SK-N-SH (cell line): ENCODE measurements at regions not wholly inside any gene's neighbourhood (a gene's known extent, or its start where the extent isn't known, plus 50 kb on each side); places are given as distances from the start of the nearest gene placed in this dataset.

ENCODE experiments used
- EP300 ChIP-seq, 2 experiments: IDR thresholded peaks; 2 replicates each; pipeline versions ENCODE4 v1.4.0 to v1.6.1; 2012; ENCODE audit warnings: borderline replicate concordance in 1 of 2, low read depth in 1 of 2, low read length in 1 of 2
- MXI1 ChIP-seq: IDR thresholded peaks from 2 replicates; pipeline ENCODE4 v1.6.1; 2012; ENCODE audit warnings: mild to moderate bottlenecking, low read depth, low read length, improper control_type of control experiment
- PBX3 ChIP-seq: IDR thresholded peaks from 2 replicates; pipeline ENCODE4; 2012
- TCF12 ChIP-seq: IDR thresholded peaks from 2 replicates; pipeline ENCODE4 v1.4.0; 2012
- TF ChIP-seq, protein P1 (sequence below): fragments of 200-600 bp; sonication (generic); IDR thresholded peaks from 2 replicates; pipeline ENCODE4 v1.6.1; 2017; ENCODE audit warnings: antibody characterized with exemption, mild to moderate bottlenecking, moderate library complexity
- TF ChIP-seq, protein P2 (sequence below): IDR thresholded peaks from 2 replicates; pipeline ENCODE4 v1.4.0; 2012; ENCODE audit warnings: low read depth

DNA sequence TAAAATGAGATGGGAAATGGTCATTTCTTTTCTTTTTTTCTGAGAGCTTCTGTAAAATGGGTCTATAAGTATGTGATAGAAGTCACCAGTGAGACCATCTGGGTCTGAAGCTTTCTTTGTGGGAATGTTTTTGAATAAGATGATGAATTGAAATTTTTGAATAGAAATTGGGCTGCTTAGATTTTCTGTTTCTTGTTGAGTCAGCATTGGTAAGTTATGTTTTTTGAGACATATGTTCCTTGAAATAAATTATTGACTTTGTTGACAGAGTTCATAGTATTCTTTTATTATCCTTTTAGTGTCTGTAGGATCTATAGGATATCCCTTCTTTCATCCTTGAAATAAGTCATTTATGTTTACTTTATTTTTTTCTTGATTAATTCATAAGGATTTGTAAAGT, 208.1 kb downstream of the OPA1 start:
- TF ChIP-seq, protein P1, sequence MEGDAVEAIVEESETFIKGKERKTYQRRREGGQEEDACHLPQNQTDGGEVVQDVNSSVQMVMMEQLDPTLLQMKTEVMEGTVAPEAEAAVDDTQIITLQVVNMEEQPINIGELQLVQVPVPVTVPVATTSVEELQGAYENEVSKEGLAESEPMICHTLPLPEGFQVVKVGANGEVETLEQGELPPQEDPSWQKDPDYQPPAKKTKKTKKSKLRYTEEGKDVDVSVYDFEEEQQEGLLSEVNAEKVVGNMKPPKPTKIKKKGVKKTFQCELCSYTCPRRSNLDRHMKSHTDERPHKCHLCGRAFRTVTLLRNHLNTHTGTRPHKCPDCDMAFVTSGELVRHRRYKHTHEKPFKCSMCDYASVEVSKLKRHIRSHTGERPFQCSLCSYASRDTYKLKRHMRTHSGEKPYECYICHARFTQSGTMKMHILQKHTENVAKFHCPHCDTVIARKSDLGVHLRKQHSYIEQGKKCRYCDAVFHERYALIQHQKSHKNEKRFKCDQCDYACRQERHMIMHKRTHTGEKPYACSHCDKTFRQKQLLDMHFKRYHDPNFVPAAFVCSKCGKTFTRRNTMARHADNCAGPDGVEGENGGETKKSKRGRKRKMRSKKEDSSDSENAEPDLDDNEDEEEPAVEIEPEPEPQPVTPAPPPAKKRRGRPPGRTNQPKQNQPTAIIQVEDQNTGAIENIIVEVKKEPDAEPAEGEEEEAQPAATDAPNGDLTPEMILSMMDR, result no peak
- TF ChIP-seq EP300 (IDR thresholded peaks at IDR 0.05; ENCODE audit: borderline replicate concordance in 1 of 2, low read depth in 1 of 2, low read length in 1 of 2) (no peak), PBX3 (no peak), TCF12 (no peak), MXI1 (no peak)
- TF ChIP-seq, protein P2, sequence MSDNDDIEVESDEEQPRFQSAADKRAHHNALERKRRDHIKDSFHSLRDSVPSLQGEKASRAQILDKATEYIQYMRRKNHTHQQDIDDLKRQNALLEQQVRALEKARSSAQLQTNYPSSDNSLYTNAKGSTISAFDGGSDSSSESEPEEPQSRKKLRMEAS, result no peak
